C4-2B (cell line): ENCODE measurements at regions not wholly inside any gene's neighbourhood (a gene's known extent, or its start where the extent isn't known, plus 50 kb on each side); places are given as distances from the start of the nearest gene placed in this dataset.

Experiments used
- ZFX ChIP-seq: fragments of 450-650 bp; IDR thresholded peaks from 2 replicates; pipeline ENCODE4 v1.6.1; 2017
- TF ChIP-seq, protein P1 (sequence below): fragments of 450-650 bp; conservative IDR thresholded peaks from 2 replicates; pipeline ENCODE4 v1.5.1; 2017; ENCODE audit warnings: mild to moderate bottlenecking

- TF ChIP-seq ZFX, result no peak
- TF ChIP-seq, protein P1, sequence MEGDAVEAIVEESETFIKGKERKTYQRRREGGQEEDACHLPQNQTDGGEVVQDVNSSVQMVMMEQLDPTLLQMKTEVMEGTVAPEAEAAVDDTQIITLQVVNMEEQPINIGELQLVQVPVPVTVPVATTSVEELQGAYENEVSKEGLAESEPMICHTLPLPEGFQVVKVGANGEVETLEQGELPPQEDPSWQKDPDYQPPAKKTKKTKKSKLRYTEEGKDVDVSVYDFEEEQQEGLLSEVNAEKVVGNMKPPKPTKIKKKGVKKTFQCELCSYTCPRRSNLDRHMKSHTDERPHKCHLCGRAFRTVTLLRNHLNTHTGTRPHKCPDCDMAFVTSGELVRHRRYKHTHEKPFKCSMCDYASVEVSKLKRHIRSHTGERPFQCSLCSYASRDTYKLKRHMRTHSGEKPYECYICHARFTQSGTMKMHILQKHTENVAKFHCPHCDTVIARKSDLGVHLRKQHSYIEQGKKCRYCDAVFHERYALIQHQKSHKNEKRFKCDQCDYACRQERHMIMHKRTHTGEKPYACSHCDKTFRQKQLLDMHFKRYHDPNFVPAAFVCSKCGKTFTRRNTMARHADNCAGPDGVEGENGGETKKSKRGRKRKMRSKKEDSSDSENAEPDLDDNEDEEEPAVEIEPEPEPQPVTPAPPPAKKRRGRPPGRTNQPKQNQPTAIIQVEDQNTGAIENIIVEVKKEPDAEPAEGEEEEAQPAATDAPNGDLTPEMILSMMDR, result no peak
These were observed 137.9 kb downstream of the AEBP2 start for GRCh38 chr12:19577281-19577530.
